HG02852 (cell line): ENCODE measurements at regions not wholly inside any gene's neighbourhood (a gene's known extent, or its start where the extent isn't known, plus 50 kb on each side); places are given as distances from the start of the nearest gene placed in this dataset.
"Not testable (repeated sequence)": the region's sequence is repeated elsewhere in the genome, so short reads cannot be mapped to it uniquely, and the experiment has no call there.

Experiments used
- ATAC-seq: cut with Tn5 transposase; IDR thresholded peaks from one replicate; pipeline ENCODE4 v1.9.1; 2021; ENCODE audit warnings: mild to moderate bottlenecking, moderate library complexity; ENCODE audit not compliant: unreplicated experiment

DNA sequence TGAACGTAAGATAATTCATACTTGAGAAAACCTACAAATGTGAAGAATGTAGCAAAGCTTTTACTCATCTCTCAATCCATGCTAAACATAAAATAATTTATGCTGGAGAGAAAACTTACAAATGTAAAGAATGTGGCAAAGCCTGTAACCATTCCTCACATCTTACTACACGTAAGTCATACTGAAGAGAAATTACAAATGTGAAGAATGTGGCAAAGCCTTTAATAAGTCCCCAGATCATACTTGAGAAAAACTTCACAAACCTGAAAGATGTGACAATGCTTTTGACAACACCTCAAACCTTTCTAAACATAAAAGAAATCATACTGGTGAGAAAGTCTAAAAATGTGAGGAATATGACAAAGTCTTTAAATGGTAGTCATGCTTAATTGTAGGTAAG is 89.4 kb downstream of the ZNF675 start:
- no peak for ATAC-seq

DNA sequence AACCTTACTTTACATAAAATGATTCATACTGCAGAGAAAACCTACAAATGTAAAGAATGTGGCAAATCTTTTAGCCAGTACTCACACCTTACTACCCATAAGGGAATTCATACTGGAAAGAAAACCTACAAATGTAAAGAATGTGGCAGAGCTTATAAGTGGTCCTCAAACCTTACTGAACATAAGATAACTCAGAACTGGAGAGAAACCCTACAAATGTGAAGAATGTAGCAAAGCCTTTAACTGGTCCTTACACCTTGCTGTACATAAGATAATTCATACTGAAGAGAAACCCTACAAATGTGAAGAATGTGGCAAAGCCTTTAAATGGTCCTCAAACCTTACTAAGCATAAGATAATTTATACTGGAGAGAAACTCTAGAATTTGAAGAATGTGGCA is 90.1 kb downstream of the ZNF675 start:
- ATAC-seq, result no peak

DNA sequence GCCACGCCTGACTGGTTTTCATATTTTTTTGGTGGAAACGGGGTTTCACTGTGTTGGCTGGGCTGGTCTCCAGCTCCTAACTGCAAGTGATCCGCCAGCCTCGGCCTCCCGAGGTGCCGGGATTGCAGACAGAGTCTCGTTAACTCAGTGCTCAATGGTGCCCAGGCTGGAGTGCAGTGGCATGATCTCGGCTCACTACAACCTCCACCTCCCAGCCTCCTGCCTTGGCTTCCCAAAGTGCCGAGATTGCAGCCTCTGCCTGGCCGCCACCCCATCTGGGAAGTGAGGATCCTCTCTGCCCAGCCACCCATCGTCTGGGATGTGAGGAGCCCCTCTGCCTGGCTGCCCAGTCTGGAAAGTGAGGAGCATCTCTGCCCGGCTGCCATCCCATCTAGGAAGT is 92.7 kb downstream of the ZNF675 start:
- ATAC-seq, result not testable (repeated sequence)

DNA sequence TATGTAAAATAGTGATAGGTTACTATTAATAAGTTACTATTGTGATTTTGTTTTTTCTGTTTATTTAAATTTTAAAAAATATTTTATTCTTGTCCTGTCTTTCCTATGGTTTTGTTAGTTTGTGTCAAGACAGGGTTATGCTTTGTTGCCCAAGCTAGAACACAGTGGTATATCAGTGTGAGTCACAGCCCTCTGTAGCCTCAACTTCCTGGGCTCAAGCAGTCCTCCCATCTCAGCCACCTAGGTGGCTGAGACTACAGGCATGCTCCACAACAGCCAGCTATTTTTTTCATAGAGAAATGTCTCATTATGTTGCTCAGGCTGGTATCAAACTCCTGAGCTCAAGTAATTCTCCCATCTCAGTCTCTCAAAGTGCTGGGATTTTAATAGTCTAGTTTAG is 99.5 kb downstream of the ZNF675 start:
- no peak for ATAC-seq

DNA sequence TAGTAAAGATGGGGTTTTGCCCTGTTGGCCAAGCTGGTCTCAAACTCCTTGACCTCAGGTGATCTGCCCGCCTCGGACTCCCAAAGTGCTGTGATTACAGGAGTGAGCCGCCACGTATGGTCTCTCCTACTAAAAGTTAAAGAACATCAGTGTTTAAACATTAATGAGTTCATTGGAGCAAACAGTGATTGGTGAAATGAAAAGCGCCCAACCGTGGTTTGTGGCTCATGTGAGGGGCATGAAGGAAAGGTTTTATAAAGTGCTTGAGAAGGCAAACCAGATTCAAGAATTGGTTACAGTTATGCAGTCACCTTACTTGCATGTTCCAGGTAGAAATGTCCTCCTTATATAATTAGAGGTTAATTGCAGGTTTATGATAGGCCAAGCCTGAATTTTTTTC is 109.5 kb downstream of the ZNF675 start:
- no peak for ATAC-seq

DNA sequence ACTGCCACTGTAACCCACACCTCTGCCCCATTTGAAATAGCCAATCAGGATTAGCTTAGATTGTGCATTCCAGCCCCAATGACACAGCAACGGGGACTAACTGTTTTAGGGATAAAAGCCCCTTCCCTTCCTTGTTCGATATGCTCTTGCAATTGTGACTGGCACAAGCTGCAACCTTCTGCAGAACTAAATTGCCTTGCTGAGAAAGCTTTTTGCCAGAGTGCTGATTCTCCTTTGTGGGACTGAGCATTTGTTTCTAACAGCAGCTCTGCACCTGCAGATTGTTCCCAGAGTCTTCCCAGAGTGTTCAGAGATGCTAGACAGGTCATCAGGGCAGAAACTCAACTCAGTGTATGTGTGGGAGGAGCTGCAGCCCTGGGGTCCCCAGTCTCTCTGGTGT is 115.8 kb downstream of the ZNF675 start:
- ATAC-seq, result no peak

DNA sequence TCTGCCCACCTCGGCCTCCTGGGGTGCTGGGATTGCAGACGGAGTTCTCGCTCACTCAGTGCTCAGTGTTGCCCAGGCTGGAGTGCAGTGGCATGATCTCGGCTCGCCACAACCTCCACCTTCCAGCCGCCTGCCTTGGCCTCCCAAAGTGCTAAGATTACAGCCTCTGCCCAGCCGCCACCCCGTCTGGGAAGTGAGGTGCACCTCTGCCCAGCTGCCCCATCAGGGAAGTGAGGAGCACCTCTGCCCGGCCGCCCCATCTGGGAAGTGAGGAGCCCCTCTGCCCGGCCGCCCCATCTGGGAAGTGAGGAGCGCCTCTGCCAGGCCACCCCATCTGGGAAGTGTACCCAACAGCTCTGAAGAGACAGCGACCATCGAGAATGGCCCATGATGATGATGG is 118.9 kb downstream of the ZNF675 start:
- not testable (repeated sequence) for ATAC-seq

DNA sequence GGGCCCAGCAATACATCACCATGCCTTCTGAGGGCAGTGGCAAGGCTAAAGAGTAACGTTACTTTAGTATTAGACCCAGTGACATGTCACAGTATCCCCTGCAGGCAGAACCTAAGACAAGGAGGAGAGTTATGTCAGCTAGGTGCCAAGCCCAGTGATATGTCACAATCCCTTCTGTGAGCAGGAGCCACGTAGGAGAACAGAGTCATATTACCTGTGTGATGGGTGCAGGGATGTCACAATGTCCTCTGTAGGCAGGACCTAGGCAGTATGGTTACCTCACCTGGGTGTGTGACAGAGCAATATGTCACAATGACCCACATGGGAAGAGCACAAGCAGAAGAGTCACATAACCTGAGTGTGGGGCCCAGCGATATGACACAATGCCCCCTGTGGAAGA is 121.8 kb downstream of the ZNF675 start:
- no peak for ATAC-seq

DNA sequence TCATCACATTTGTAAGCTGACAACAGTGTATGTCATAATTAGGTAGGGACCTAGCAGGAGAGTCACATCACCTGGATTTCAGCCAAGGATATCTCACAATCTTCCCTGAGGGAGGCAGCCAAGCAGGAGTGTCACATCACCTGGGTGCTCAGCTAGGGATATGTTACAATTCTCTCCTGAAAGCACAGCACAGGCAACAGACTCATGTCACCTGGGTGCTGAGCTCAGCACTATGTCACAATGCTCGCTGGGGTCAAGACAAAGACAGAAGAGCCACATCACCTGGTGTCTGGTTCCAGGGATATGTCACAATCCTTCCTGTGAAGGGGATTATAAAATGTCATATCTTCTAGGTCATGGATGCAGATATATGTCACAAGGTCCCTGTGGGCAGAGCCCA is 123.7 kb downstream of the ZNF675 start:
- ATAC-seq, result no peak

DNA sequence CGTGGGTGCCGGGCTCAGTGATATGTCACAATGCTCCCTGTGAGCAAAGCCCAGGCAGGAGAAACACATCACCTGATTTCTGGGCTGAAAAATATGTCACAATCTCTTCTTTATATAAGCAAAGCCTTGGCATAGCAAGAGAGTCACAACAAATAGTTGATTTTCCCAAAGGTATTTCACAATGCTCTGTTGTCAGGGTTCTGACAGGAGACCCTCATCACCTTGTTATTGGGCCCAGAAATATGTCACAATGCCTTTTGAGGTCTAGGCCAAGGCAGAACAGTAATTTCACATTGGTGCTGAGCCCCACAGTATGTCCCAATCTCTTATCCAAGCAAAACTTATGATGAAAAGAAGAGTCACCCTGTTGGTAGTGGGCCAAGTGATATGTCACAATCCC is 125.7 kb downstream of the ZNF675 start:
- no peak for ATAC-seq

DNA sequence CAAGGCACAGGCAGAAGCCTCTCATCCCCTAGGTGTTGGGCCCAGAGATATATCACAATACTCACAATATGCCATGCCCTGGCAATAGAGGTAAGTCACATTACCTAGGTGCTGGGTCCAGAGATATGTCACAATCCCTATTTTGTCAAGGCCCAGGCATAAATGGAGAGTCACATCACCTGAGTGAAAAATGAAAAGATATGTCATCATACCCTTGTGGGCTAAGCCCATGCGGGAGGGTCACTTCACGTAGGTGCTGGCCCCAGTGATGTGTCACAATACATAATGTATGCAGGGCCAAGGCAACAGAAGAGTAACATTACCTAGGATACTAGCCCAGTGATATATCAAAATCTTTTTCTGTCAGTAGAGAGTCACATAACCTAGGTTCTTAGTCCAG is 127.0 kb downstream of the ZNF675 start:
- no peak for ATAC-seq

DNA sequence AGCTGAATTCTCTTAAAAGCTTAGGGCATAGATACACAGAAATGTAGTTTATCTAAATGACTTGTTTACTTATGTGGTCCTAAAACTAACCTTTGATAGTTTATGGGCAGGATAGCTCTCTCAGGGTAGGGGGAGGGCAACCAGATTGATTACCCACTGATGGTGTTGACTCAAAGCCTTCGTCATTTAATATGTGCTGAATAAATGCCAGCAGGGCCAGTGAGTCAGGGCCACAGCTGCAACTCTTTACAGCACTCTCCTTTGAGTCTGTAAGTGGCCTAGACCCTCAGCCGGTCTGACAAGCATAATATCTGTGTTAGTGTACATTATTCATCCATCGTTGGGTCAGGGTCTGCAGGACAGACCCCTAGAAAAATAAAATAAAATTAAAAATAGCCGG is 128.5 kb downstream of the ZNF675 start:
- ATAC-seq, result no peak

DNA sequence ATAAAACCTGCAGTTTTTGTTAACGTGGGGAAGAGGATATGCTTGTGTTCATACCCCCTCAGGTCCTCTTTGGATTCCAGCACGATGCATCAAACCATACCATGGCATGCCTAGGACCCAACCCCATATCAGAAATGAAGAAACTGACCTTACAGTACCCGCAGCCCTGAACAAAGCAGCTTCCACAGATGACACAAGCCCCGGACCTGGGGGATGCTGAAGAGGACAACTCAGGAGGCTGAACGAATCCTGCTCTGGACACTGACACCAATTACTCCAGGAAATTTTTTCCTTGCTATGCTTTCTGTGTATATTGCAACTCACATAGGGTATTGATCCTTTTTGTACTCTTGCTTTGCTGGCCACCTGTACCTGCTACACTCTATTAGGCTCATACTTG is 129.6 kb downstream of the ZNF675 start:
- no peak for ATAC-seq

DNA sequence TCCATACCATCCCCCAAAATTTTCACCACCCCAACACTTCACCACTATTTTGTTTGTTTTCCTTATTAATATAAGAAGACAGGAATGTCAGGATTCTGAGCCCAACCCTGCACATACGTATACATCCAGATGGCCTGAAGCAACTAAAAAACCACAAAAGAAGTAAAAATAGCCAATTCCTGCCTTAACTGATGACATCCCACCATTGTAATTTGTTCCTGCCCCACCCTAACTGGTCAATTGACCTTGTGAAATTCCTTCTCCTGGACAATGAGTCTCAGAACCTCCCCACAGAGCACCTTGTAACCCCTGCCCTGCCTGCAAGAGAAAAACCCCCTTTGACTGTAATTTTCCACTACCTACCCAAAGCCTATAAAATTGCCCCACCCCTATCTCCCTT is 132.5 kb downstream of the ZNF675 start:
- no peak for ATAC-seq

DNA sequence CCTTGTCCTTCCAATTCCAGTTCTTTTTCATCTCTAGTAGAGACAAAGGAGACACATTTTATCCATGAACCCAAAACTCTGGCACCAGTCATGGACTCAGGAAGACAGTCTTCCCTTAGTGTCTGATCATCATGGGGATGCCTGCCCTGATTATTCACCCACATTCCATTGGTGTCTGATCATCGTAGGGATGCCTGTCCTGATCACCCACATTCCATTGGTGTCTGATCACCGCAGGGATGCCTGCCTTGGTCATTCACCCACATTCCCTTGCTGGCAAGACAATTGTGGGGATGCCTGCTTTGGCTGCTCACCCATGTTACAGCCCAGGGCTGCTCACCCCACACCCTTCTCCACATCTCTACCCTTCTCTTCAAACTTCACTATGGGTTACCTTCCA is 136.9 kb downstream of the ZNF675 start:
- ATAC-seq, result not testable (repeated sequence)

DNA sequence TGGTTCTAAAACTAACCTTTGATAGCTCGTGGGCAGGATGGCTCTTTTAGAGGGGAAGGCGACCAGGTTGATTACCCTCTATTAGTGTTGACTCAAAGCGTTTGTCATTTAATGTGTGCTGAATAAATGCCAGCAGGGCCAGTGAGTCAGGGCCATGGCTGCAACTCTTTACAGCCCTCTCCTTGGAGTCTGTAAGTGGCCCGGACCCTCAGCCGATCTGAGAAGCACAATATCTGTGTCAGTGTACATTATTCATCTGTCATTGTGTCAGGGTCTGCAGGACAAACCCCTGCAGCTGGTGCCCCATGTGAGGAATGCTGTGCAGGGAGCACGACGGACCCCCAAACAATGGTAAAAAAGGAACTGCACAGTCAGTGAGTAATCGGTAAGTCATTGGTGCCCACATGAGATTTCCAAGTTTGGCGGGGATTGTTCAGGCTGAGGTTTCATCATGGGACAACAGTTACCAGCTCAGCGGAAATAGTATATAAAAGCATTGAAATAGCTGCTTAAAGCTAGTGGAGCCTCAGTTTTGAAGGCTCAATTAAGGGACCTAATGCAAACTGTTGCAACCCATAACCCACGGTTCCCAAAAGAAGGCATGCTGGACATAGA is 139.1 kb downstream of the ZNF675 start:
- no peak for ATAC-seq

DNA sequence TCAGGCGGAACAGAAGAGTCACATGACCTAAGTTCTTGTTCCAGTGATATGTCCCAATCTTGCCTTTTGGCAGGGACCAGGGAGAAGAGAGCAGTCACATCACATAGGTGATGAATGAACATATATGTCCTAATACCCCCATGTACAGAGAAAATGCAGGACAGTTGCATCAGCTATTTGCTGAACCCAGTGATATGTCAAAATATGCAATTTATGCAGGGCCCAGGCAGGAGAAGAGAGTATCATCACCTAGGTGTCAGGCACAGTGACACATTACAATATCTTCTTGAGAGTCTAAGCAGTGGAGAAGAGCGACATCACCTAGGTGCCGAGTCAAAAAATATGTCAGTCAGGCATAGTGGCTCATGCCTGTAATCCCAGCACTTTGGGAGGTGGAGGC is 139.9 kb downstream of the ZNF675 start:
- ATAC-seq, result no peak

DNA sequence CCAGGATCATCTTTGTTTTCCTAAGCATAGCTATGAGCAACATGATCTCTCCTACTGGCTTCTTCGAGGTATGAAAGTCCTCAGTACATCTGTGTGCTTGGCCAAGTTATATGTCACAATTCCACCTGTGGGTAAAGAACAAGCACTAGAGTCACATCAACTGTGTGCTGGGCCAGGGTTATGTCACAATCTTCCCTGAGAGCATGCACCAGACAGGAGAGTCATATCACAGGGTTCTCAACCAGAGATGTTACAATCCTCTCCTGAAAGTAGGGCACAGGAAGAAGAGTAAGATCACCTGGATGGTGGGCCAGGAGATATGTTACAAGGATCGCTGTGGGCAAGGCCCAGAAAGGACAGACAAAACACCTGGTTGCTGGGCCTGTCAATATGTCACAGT is 143.7 kb downstream of the ZNF675 start:
- ATAC-seq, result no peak

DNA sequence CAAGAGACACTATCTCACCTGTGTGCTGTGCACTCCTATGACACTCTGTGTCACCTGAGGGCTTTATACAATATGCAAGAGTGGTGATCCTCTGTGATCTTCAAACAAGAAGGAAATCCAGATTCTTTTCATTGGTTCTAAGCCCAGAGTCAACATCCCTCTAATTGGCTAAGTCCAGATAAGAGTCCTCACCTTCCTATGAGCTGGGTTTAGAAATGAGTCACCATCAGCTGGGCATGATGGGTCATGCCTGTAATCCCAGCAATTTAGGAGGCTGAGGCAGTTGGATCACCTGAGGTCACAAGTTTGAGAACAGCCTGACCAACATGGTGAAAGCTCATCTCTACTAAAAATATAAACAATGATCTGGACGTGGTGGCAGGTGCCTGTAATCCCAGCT is 144.4 kb downstream of the ZNF675 start:
- ATAC-seq, result no peak

DNA sequence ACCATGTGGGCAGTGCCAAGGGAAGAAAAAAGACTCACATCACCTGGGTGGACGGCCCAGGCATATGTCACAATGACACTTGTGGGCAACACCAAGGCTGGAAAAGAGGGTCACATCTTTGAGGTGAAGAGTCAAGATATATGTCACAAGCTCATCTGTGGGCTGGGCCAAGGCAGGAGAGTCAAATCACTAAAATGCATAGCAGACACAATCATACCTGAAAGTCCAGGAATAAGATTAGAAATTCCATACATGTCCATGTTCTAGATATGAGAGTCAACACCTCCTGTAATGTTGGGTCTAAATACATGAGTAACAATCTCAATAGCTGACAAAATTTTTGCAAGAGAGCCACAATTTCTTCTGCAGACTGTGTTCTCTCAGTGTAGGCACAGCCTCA is 145.0 kb downstream of the ZNF675 start:
- no peak for ATAC-seq

DNA sequence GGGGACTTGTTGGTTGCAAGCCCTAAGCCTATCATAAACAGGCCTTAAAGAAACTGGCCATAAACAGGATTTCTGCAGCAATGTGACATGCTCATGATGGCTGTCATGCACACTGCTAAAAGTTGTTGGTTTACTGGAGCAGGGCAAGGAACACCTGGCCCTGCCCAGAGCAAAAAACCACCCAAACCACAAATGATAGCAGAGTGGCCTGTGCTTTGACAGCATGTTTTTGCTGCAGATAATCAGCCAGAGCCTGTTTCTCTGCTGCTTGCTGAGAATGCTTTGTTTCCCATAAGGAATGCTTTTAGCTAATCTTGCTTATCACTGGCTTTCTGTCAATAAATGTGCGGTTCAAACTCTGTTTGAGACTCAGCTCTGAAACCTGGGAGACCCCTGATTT is 144.9 kb upstream of the ZNF91 start:
- not testable (repeated sequence) for ATAC-seq

DNA sequence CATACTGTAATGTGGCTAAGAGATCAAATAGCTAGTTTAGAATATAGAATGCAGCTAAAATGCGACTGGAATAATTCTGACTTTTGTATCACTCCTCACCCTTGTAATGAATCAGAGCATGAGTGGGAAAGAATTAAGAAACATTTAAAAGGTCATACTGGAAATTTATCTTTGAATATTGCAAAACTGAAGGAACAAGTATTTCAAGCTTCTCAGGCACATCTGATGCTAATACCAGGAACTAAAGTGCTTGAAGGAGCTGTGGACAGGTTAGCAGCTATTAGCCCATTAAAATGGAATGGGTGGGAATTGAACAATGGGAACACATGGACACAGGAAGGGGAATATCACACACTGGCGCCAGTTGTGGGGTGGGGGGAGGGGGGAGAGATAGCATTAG is 144.2 kb upstream of the ZNF91 start:
- ATAC-seq, result no peak

DNA sequence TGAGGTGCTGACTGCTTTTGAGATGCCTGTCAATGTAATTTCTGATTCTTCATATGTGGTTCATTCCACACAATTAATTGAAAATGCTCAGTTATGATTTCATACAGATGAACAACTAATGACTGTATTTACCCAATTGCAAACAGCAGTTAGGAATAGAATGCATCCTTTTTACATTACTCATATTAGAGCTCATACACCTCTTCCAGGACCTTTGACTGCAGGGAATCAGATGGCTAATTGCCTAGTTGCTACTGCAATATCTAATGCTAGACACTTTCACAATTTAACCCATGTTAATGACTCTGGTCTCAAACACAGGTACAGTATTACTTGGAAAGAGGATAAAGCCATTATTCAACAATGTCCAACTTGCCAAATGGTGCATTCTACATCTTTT is 141.9 kb upstream of the ZNF91 start:
- ATAC-seq, result not testable (repeated sequence)

DNA sequence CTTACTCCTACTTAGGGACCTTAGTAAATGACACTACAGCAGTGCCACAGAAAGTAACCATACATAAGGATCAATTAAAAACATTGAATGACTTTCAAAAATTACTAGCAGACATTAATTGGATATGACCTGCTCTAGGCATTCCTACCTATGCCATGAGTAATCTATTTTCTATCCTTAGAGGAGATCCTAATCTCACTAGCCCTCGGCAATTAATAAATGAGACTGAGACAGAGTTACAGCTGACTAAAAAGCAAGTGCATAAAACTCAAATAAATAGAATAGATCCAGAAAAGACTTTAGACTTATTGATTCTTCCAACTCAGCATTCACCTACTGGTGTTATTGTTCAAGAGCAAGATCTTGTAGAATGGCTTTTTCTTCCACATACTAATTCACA is 141.1 kb upstream of the ZNF91 start:
- not testable (repeated sequence) for ATAC-seq
